ENCODE measurements at regions not wholly inside any gene's neighbourhood (a gene's known extent, or its start where the extent isn't known, plus 50 kb on each side); places are given as distances from the start of the nearest gene placed in this dataset.

DNA sequence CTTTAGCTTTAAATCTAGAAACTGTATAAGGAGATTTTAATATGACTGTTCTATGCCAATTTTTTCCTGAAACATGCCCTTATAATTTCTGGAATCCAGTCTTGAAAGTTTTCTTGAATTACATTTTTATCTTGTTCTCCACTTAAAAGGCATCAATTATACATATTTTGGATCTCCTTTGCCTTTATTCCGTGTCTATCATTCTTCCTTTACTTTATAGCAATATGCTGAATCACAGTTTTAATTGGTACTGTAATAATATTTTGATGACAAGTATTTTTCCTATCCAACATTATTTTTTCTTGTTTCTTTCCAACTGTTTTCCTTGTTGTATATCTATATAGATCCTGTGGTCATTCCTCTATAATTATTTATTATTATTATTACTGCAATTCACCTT lies 361.2 kb downstream of the PIK3R1 start:
- WGBS, 2 donors: 82 to 100% methylated on average over 1 of the region's 1 CpG
- no peak overlapping the region for H3K27ac ChIP-seq (ENCODE audit: low read depth in 1 of 2, low read length in 1 of 2)
- no peaks in the 10 kb centered on the region for H3K4me1 ChIP-seq (ENCODE audit: control insufficient read depth in 5 of 5, insufficient read depth in 5 of 5, low read length in 5 of 5)
- H3K9ac ChIP-seq (ENCODE audit: insufficient read depth in 1 of 2, low read length in 2 of 2): no peak overlapping the region
- no peak for ATAC-seq (ENCODE audit: insufficient read depth, low FRiP score)
- H3K9me3 ChIP-seq (ENCODE audit: control insufficient read depth in 4 of 4, insufficient read depth in 3 of 4, low read length in 3 of 4): peaks cover 0 to 3% (median 0%) of the 10 kb centered on the region in 4 donors
- H3K27me3 ChIP-seq (ENCODE audit: control insufficient read depth in 3 of 3, insufficient read depth in 3 of 3, low read length in 2 of 3): no peaks in the 10 kb centered on the region
- TF ChIP-seq CTCF (IDR thresholded peaks at IDR 0.05; ENCODE audit: control extremely low read depth, extremely low read depth): no peak
- DNase-seq: no peak
- H3K36me3 ChIP-seq (ENCODE audit: control insufficient read depth in 4 of 4, insufficient read depth in 4 of 4, low read length in 4 of 4): no peaks in the 10 kb centered on the region
- H3K4me3 ChIP-seq: no peak overlapping the region

DNA sequence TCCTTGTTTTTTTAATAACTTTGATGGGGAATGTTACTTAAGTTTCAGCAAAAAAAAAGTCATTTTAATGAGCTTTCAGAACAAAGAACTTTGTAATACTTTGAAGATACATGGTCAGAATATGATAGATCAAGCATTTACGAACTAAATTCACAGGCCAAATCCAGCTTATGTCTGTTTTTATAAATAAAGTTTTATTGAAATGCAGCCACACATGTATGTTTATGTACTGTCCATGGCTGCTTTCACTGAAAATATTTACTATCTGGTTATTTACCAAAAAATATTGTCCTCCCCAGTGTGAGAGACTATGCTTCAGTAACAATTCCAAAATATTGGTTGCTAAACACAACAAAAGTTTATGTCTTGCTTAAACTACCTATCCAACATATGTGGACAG lies 366.7 kb downstream of the PIK3R1 start:
- ATAC-seq (ENCODE audit: insufficient read depth, low FRiP score) (no peak), DNase-seq (no peak)
- Histone ChIP-seq H3K4me1 (ENCODE audit: control insufficient read depth in 5 of 5, insufficient read depth in 5 of 5, low read length in 5 of 5) (no peaks in the 10 kb centered on the region), H3K4me3 (no peak overlapping the region), H3K9me3 (ENCODE audit: control insufficient read depth in 4 of 4, insufficient read depth in 3 of 4, low read length in 3 of 4) (no peaks in the 10 kb centered on the region), H3K27ac (ENCODE audit: low read depth in 1 of 2, low read length in 1 of 2) (no peak overlapping the region), H3K9ac (ENCODE audit: insufficient read depth in 1 of 2, low read length in 2 of 2) (no peak overlapping the region), H3K36me3 (ENCODE audit: control insufficient read depth in 4 of 4, insufficient read depth in 4 of 4, low read length in 4 of 4) (no peaks in the 10 kb centered on the region), H3K27me3 (ENCODE audit: control insufficient read depth in 3 of 3, insufficient read depth in 3 of 3, low read length in 2 of 3) (no peaks in the 10 kb centered on the region)
- WGBS, 2 donors: 60 to 92% methylated on average over 1 of the region's 1 CpG
- TF ChIP-seq CTCF (IDR thresholded peaks at IDR 0.05; ENCODE audit: control extremely low read depth, extremely low read depth): no peak

DNA sequence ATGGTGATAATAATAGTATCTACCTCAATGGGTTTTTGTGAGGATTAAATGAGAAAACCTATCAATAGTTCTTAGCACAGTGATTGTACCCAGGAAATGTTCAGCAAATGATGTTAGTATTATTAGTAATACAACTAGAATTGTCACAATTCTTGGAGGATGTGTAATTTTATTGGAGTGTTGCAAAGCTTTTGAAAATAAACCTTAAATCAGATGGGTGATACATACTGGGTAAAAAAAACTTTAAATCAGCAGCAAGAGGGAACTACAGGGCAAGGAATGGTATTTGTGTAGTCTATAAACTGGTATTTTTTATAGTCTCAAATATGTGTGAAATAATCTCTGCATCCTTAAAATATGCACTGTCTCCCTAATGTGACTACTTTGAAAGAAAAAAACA lies 371.6 kb downstream of the PIK3R1 start:
- Histone ChIP-seq H3K4me3 (no peak overlapping the region), H3K27me3 (ENCODE audit: control insufficient read depth in 3 of 3, insufficient read depth in 3 of 3, low read length in 2 of 3) (no peaks in the 10 kb centered on the region), H3K4me1 (ENCODE audit: control insufficient read depth in 5 of 5, insufficient read depth in 5 of 5, low read length in 5 of 5) (no peaks in the 10 kb centered on the region), H3K9ac (ENCODE audit: insufficient read depth in 1 of 2, low read length in 2 of 2) (no peak overlapping the region), H3K9me3 (ENCODE audit: control insufficient read depth in 4 of 4, insufficient read depth in 3 of 4, low read length in 3 of 4) (no peaks in the 10 kb centered on the region), H3K27ac (ENCODE audit: low read depth in 1 of 2, low read length in 1 of 2) (no peak overlapping the region), H3K36me3 (ENCODE audit: control insufficient read depth in 4 of 4, insufficient read depth in 4 of 4, low read length in 4 of 4) (no peaks in the 10 kb centered on the region)
- DNase-seq (no peak), ATAC-seq (ENCODE audit: insufficient read depth, low FRiP score) (no peak)
- no peak for TF ChIP-seq CTCF (IDR thresholded peaks at IDR 0.05; ENCODE audit: control extremely low read depth, extremely low read depth)

DNA sequence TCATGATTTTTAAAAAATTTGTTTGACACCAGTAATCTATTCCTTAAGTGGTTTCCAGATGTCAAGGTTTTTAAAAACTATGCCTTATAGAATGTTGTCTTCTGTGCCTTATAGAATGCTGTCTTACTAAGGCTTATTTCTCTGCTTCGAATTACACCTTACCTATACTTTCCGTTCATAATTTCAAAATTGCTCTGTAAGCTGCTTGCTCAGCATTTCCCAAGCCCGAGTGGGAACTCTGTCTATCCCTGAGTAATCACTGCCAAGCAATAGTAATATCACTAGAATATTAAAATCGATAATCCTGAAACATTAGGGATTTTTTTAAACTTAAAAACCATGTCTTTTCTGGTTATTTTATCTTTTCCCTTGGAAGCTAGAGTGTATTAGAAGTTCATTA lies 376.3 kb downstream of the PIK3R1 start:
- 89 to 90% methylated on average over 4 of the region's 4 CpGs for WGBS, 2 donors
- H3K36me3 ChIP-seq (ENCODE audit: control insufficient read depth in 4 of 4, insufficient read depth in 4 of 4, low read length in 4 of 4): no peaks in the 10 kb centered on the region
- ATAC-seq (ENCODE audit: insufficient read depth, low FRiP score): no peak

More for the DNA sequence above, 376.3 kb downstream of the PIK3R1 start:
- H3K27ac ChIP-seq (ENCODE audit: low read depth in 1 of 2, low read length in 1 of 2): no peak overlapping the region
- H3K4me1 ChIP-seq (ENCODE audit: control insufficient read depth in 5 of 5, insufficient read depth in 5 of 5, low read length in 5 of 5): no peaks in the 10 kb centered on the region
- no peak overlapping the region for H3K4me3 ChIP-seq
- no peak overlapping the region for H3K9ac ChIP-seq (ENCODE audit: insufficient read depth in 1 of 2, low read length in 2 of 2)
- no peaks in the 10 kb centered on the region for H3K27me3 ChIP-seq (ENCODE audit: control insufficient read depth in 3 of 3, insufficient read depth in 3 of 3, low read length in 2 of 3)
- DNase-seq: no peak
- TF ChIP-seq CTCF (IDR thresholded peaks at IDR 0.05; ENCODE audit: control extremely low read depth, extremely low read depth): no peak
- H3K9me3 ChIP-seq (ENCODE audit: control insufficient read depth in 4 of 4, insufficient read depth in 3 of 4, low read length in 3 of 4): peaks cover 0 to 4% (median 0%) of the 10 kb centered on the region in 4 donors

Data from lung (tissue), 11 donors.